Lower leg skin (tissue), 4 donors: ENCODE measurements at regions not wholly inside any gene's neighbourhood (a gene's known extent, or its start where the extent isn't known, plus 50 kb on each side); places are given as distances from the start of the nearest gene placed in this dataset.

ENCODE experiments used
- DNase-seq, 2 donors: peaks; one replicate each; pipeline ENCODE4 v3.0.0-alpha.2; 2019; ENCODE audit warnings: low spot score in 2 of 2
- H3K4me3 ChIP-seq: fragments of 200-600 bp; sonication (generic); 2 replicates; pipeline ENCODE4 v1.5.1; 2017; ENCODE audit warnings: mild to moderate bottlenecking, low read depth; ENCODE audit not compliant: poor library complexity, severe bottlenecking
- POLR2A ChIP-seq, 2 donors: fragments of 450-650 bp; IDR thresholded peaks; one replicate each; pipeline ENCODE4 v1.6.1; 2016 to 2017; ENCODE audit warnings: antibody characterized with exemption in 2 of 2, mild to moderate bottlenecking in 1 of 2, moderate library complexity in 1 of 2
- WGBS, 2 donors: methylation state at CpG; one replicate each; pipeline ENCODE4 v1.1.5; 2018; 5-methylcytosine and 5-hydroxymethylcytosine counted together
- intact Hi-C: fragments of 100-400 bp; cut with DNase I; formaldehyde crosslinking; loops from one replicate; pipeline ENCODE4 v1.15.0; 2023; ENCODE audit warnings: low total_unique reads
- TF ChIP-seq, protein P1 (sequence below), 3 donors: fragments of 450-650 bp; IDR thresholded peaks; one replicate each; pipeline ENCODE4 v1.5.1; 2016; ENCODE audit warnings: antibody characterized with exemption in 3 of 3, mild to moderate bottlenecking in 3 of 3, moderate library complexity in 2 of 3

DNA sequence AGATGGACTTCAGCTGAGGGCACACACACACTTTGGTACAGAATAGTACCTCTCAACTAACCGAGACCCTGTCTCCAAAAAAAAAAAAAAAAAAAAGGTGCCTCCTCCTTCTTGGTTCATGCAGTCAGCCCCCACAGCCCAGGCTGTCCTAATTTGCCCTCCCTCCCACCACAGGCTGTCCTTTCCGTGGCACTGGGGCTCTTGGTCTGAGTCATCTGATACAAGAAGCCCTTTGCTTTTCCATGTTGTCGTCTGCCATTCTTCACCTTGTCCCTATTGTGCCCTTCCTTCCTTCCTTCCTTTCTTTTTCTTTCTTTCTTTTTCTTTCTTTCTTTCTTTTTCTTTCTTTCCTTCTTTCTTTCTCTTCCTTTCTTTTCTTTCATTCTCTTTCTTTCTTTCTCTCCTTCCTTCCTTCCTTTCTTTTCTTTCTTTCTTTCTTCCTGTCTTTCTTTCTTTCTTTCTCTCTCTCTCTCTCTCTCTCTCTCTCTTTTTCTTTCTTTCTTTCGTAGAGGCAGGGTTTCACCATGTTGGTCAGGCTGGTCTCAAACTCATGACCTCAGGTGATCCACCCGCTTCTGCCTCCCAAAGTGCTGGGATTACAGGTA is 96.0 kb upstream of the IKZF1 start:
- intact Hi-C loops = no loop called here
- 83 to 89% methylated on average over 5 of the region's 5 CpGs for WGBS, 2 donors
- H3K4me3 ChIP-seq = no peak overlapping the region
- no peak for TF ChIP-seq POLR2A (IDR thresholded peaks at IDR 0.05)
- no peak for DNase-seq

GRCh38 chr7:50207686-50208255 is 96.7 kb upstream of the IKZF1 start:
- intact Hi-C loops = no loop called here
- no peak for TF ChIP-seq POLR2A (IDR thresholded peaks at IDR 0.05)
- TF ChIP-seq, protein P1, sequence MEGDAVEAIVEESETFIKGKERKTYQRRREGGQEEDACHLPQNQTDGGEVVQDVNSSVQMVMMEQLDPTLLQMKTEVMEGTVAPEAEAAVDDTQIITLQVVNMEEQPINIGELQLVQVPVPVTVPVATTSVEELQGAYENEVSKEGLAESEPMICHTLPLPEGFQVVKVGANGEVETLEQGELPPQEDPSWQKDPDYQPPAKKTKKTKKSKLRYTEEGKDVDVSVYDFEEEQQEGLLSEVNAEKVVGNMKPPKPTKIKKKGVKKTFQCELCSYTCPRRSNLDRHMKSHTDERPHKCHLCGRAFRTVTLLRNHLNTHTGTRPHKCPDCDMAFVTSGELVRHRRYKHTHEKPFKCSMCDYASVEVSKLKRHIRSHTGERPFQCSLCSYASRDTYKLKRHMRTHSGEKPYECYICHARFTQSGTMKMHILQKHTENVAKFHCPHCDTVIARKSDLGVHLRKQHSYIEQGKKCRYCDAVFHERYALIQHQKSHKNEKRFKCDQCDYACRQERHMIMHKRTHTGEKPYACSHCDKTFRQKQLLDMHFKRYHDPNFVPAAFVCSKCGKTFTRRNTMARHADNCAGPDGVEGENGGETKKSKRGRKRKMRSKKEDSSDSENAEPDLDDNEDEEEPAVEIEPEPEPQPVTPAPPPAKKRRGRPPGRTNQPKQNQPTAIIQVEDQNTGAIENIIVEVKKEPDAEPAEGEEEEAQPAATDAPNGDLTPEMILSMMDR (IDR thresholded peaks at IDR 0.05) = no peak
- 73 to 76% methylated on average over 14 of the region's 14 CpGs for WGBS, 2 donors
- no peak for DNase-seq
- H3K4me3 ChIP-seq = no peak overlapping the region

- DNase-seq = no peak
- H3K4me3 ChIP-seq = no peak overlapping the region
- 83 to 86% methylated on average over 11 of the region's 11 CpGs for WGBS, 2 donors
- intact Hi-C loops = no loop called here
- TF ChIP-seq, protein P1 (IDR thresholded peaks at IDR 0.05) = no peak
- TF ChIP-seq POLR2A (IDR thresholded peaks at IDR 0.05) = no peak
Observed at GRCh38 chr7:50207251-50207564, 97.3 kb upstream of the IKZF1 start.

- TF ChIP-seq POLR2A (IDR thresholded peaks at IDR 0.05) = no peak
- TF ChIP-seq, protein P1 (IDR thresholded peaks at IDR 0.05) = no peak
- intact Hi-C loops = no loop called here
- DNase-seq = no peak
- 83 to 87% methylated on average over 21 of the region's 21 CpGs for WGBS, 2 donors
- no peak overlapping the region for H3K4me3 ChIP-seq
Observed at GRCh38 chr7:50206453-50207250, 97.9 kb upstream of the IKZF1 start.

DNA sequence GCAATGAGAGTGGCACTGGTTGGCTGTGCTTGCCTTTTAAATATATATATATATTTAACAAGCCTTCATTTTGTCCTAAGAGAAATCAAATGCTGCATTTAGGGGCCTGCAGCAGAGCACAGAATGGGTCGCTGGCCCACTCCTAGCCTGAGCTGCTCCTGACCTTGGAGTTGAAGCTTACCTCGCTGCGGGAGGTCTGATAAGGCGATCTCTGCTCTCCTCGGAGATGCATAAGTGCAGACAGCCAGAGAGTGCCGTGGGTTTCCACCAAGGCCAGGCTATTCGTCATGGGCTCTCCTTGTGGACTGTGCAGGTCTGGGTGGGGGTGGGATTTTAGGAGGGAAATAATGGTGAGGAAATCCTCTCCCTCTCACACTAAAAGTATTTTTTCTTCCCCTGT is 99.5 kb upstream of the IKZF1 start:
- WGBS, 2 donors = 72 to 81% methylated on average over 7 of the region's 7 CpGs
- TF ChIP-seq, protein P1 (IDR thresholded peaks at IDR 0.05) = no peak
- TF ChIP-seq POLR2A (IDR thresholded peaks at IDR 0.05) = no peak
- intact Hi-C loops = no loop called here
- DNase-seq = no peak
- H3K4me3 ChIP-seq = no peak overlapping the region

- DNase-seq = no peak
- intact Hi-C loops = no loop called here
- WGBS, 2 donors = 52 to 54% methylated on average over 5 of the region's 5 CpGs
- no peak overlapping the region for H3K4me3 ChIP-seq
- TF ChIP-seq, protein P1 (IDR thresholded peaks at IDR 0.05) = no peak
- TF ChIP-seq POLR2A (IDR thresholded peaks at IDR 0.05) = no peak
Observed at GRCh38 chr7:50204581-50204980, 99.9 kb upstream of the IKZF1 start.
